ENCODE measurements at regions not wholly inside any gene's neighbourhood (a gene's known extent, or its start where the extent isn't known, plus 50 kb on each side); places are given as distances from the start of the nearest gene placed in this dataset.

- no peaks in the 10 kb centered on the region for H3K27me3 ChIP-seq (ENCODE audit: control insufficient read depth, insufficient read depth, low read length)
- H3K36me3 ChIP-seq (ENCODE audit: control insufficient read depth, insufficient read depth, low read length) = no peaks in the 10 kb centered on the region
- no peak overlapping the region for H3K4me2 ChIP-seq (ENCODE audit: low read length)
- H3K27ac ChIP-seq = no peak overlapping the region
- no peaks in the 10 kb centered on the region for H3K4me1 ChIP-seq
- H3K9ac ChIP-seq = no peak overlapping the region
- H3K4me3 ChIP-seq (ENCODE audit: low read depth, low read length) = no peak overlapping the region
- H3K9me3 ChIP-seq (ENCODE audit: control insufficient read depth, low read length) = no peaks in the 10 kb centered on the region
- no peak for TF ChIP-seq CTCF (IDR thresholded peaks at IDR 0.05)
- H2AFZ ChIP-seq = no peak overlapping the region
- H3K79me2 ChIP-seq = no peaks in the 10 kb centered on the region
These were observed 520.8 kb upstream of the MIR17HG start for GRCh38 chr13:90826688-90827087.

GRCh38 chr13:90830782-90831181 lies 516.7 kb upstream of the MIR17HG start:
- Histone ChIP-seq H3K27ac (no peak overlapping the region), H3K79me2 (no peaks in the 10 kb centered on the region), H3K27me3 (ENCODE audit: control insufficient read depth, insufficient read depth, low read length) (no peaks in the 10 kb centered on the region), H3K36me3 (ENCODE audit: control insufficient read depth, insufficient read depth, low read length) (no peaks in the 10 kb centered on the region), H3K4me2 (ENCODE audit: low read length) (no peak overlapping the region), H3K9ac (no peak overlapping the region), H3K9me3 (ENCODE audit: control insufficient read depth, low read length) (no peaks in the 10 kb centered on the region), H3K4me3 (ENCODE audit: low read depth, low read length) (no peak overlapping the region), H2AFZ (no peak overlapping the region), H3K4me1 (no peaks in the 10 kb centered on the region)
- no peak for TF ChIP-seq CTCF (IDR thresholded peaks at IDR 0.05)

GRCh38 chr13:90833951-90834350 lies 513.5 kb upstream of the MIR17HG start:
- Histone ChIP-seq H3K4me2 (ENCODE audit: low read length) (no peak overlapping the region), H3K27me3 (ENCODE audit: control insufficient read depth, insufficient read depth, low read length) (no peaks in the 10 kb centered on the region)
- TF ChIP-seq CTCF (IDR thresholded peaks at IDR 0.05) = no peak

GRCh38 chr13:90834700-90835099 lies 512.8 kb upstream of the MIR17HG start:
- H3K9me3 ChIP-seq (ENCODE audit: control insufficient read depth, low read length) = no peaks in the 10 kb centered on the region
- no peak overlapping the region for H3K27ac ChIP-seq
- no peak for TF ChIP-seq CTCF (IDR thresholded peaks at IDR 0.05)
- no peaks in the 10 kb centered on the region for H3K36me3 ChIP-seq (ENCODE audit: control insufficient read depth, insufficient read depth, low read length)
- H3K4me3 ChIP-seq (ENCODE audit: low read depth, low read length) = no peak overlapping the region
- no peak overlapping the region for H3K9ac ChIP-seq
- no peak overlapping the region for H3K4me2 ChIP-seq (ENCODE audit: low read length)
- H2AFZ ChIP-seq = no peak overlapping the region
- no peaks in the 10 kb centered on the region for H3K27me3 ChIP-seq (ENCODE audit: control insufficient read depth, insufficient read depth, low read length)
- H3K4me1 ChIP-seq = no peaks in the 10 kb centered on the region
- no peaks in the 10 kb centered on the region for H3K79me2 ChIP-seq

More at GRCh38 chr13:90833951-90834350, 513.5 kb upstream of the MIR17HG start:
- Histone ChIP-seq H3K9me3 (ENCODE audit: control insufficient read depth, low read length) (no peaks in the 10 kb centered on the region), H2AFZ (no peak overlapping the region), H3K27ac (no peak overlapping the region), H3K9ac (no peak overlapping the region), H3K4me3 (ENCODE audit: low read depth, low read length) (no peak overlapping the region), H3K79me2 (no peaks in the 10 kb centered on the region), H3K4me1 (no peaks in the 10 kb centered on the region), H3K36me3 (ENCODE audit: control insufficient read depth, insufficient read depth, low read length) (no peaks in the 10 kb centered on the region)

GRCh38 chr13:90835826-90836225 lies 511.7 kb upstream of the MIR17HG start:
- H3K4me2 ChIP-seq (ENCODE audit: low read length) = no peak overlapping the region
- no peak overlapping the region for H3K4me3 ChIP-seq (ENCODE audit: low read depth, low read length)
- no peaks in the 10 kb centered on the region for H3K4me1 ChIP-seq
- H3K36me3 ChIP-seq (ENCODE audit: control insufficient read depth, insufficient read depth, low read length) = no peaks in the 10 kb centered on the region
- H3K9ac ChIP-seq = no peak overlapping the region
- no peak overlapping the region for H3K27ac ChIP-seq
- H3K27me3 ChIP-seq (ENCODE audit: control insufficient read depth, insufficient read depth, low read length) = no peaks in the 10 kb centered on the region
- H3K9me3 ChIP-seq (ENCODE audit: control insufficient read depth, low read length) = no peaks in the 10 kb centered on the region
- H3K79me2 ChIP-seq = no peaks in the 10 kb centered on the region
- TF ChIP-seq CTCF (IDR thresholded peaks at IDR 0.05) = no peak
- no peak overlapping the region for H2AFZ ChIP-seq

Data from parathyroid adenoma (tissue), 2 donors.